GM21447 (cell line): ENCODE measurements at regions not wholly inside any gene's neighbourhood (a gene's known extent, or its start where the extent isn't known, plus 50 kb on each side); places are given as distances from the start of the nearest gene placed in this dataset.
"Not testable (repeated sequence)": the region's sequence is repeated elsewhere in the genome, so short reads cannot be mapped to it uniquely, and the experiment has no call there.

Source experiments
- ATAC-seq: cut with Tn5 transposase; IDR thresholded peaks from one replicate; pipeline ENCODE4 v1.9.1; 2021; ENCODE audit not compliant: unreplicated experiment

GRCh38 chr2:878245-878930, 72.3 kb upstream of the SNTG2 start:
- ATAC-seq = no peak

GRCh38 chr2:877747-878146, 72.9 kb upstream of the SNTG2 start:
- no peak for ATAC-seq

- no peak for ATAC-seq
Measured at GRCh38 chr2:875687-876615, 74.7 kb upstream of the SNTG2 start.

GRCh38 chr2:873651-874580, 76.7 kb upstream of the SNTG2 start:
- ATAC-seq = no peak

- no peak for ATAC-seq
Measured at GRCh38 chr2:873027-873426, 77.6 kb upstream of the SNTG2 start.

GRCh38 chr2:871926-872680, 78.5 kb upstream of the SNTG2 start:
- no peak for ATAC-seq

GRCh38 chr2:871175-871727, 79.4 kb upstream of the SNTG2 start:
- no peak for ATAC-seq

GRCh38 chr2:870426-870825, 80.2 kb upstream of the SNTG2 start:
- ATAC-seq = no peak

DNA sequence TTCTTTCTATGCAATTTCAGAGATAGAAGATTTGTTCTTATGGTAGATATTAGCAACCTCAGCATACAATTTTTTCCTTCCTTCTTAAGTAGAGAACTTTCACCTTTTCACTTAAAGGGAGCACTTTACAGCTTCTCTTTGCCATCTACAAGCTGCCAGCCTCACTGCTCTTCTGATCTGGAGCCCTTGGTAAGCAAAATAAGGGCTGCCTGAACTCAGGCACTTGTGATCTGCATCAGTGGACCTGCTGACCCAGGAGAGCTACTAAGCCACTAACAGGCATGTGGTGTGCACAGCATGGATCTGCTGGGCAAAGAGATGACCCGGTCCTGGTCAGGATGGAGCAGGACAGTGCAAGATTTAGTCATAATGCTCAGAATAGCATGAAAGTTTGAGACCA, 80.8 kb upstream of the SNTG2 start:
- no peak for ATAC-seq

DNA sequence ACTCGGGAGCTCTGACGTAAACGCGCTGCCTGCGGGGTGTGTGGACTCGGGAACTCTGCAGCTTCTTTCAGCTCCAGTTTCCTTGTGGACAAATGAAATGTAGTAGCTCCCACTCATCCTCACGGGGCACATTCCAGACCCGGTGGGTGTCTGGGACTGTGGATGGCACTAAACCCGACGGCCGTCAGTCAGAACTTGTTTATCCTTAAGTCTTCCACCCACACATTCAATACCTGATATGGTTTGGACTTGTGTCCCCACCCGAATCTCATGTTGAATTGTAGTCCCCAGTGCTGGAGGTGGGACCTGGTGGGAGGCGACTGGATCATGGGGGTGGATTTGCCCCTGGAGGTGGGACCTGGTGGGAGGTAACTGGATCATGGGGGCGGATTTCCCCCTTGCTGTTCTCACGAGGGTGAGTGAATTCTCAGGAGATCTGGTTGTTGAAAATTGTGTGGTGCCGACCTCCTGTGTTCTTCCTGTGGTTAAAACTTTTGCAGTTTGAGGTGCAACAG, 81.2 kb upstream of the SNTG2 start:
- ATAC-seq = no peak

GRCh38 chr2:868857-869256, 81.8 kb upstream of the SNTG2 start:
- ATAC-seq = not testable (repeated sequence)

GRCh38 chr2:867296-867695, 83.4 kb upstream of the SNTG2 start:
- ATAC-seq = no peak

DNA sequence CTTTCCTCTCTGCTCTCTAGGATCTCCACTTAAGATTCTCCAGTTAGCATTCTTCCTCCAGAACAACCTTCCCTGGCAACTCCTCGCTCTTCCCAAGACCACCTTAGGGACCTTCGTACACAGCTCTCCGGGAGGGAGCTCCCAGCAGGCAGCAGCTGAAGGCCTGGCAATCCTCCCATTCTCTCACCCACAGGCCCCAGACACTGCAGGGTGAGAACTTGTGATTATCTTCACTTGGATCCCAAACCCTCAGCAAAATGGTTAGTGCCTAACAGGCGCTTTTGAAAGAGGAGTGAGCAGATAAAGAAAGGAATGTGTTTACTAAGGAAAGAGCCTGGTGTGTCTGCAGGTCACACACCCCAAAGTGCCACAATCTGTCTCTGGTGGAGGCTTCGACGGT, 83.8 kb upstream of the SNTG2 start:
- no peak for ATAC-seq

DNA sequence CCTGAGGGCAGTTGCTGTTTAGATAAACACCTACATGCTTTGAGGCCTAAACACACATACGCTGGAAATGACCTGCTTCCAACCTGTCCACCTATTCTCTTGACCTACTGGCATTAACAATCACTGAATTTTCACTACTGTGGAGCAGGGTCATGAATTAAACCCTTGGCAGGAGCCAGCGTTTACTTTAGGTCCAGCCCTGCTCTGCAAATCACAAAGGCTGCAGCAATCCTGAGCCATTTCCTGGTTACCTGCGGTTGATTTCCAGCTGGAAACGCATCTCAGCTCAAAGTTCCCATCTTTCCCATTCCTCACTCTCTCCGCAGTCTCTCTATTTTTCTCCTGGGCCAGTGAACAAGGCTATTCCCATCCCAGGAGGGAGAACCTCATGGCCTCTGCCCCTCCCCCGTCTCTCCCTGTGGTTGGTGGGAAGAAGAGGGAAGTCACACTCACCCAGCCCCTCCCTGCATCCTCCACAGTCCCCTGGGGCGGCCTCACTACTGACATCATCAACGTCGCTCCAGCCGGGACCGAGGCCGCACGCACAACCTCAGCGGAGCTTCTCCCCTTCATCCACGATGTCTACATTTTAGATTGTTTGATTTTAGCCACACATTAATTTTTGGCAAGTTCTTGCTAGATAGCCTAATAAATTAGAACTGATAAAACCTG, 84.5 kb upstream of the SNTG2 start:
- no peak for ATAC-seq

- no peak for ATAC-seq
Measured at GRCh38 chr2:864501-865106, 86.0 kb upstream of the SNTG2 start.

- no peak for ATAC-seq
Measured at GRCh38 chr2:863732-864450, 86.8 kb upstream of the SNTG2 start.

DNA sequence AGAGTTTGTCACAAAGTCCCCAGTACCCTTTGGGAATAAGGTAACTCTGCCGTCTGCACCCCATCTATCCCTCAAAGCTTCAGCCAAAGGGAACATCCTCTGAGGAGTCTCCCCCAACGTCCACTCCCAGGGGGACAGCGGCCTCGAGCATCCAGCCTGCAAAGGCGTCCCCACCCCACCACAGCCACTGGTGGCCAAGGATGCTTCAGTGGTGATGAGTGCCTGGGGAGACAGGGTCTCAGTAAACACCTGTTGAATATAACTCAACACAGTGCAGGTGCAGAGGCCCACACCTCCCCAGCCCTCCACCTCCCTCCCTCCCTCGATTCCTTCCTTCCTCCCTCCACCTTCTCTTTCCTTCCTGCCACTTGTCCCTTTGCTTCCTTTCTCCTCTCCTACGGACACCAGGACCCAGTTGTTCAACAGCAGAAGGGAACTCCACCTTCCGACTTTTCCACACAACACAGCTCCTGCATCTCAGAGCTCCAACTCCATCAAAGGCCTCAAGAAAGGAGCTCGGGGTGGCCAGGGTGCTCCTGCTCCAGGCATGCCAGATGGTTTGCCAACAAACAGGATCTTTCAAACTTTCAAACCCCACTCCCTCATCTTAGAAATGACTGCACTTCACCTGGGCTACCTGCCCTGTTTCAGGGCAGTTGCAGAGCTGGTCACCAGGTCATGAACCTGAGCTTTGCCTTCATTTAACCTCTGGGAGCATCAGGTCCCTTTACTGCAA, 87.8 kb upstream of the SNTG2 start:
- ATAC-seq = no peak

GRCh38 chr2:862355-862687, 88.3 kb upstream of the SNTG2 start:
- ATAC-seq = no peak
